Glomerular visceral epithelial cell (primary cell): ENCODE measurements at regions not wholly inside any gene's neighbourhood (a gene's known extent, or its start where the extent isn't known, plus 50 kb on each side); places are given as distances from the start of the nearest gene placed in this dataset.

Source experiments
- DNase-seq: peaks from one replicate; pipeline ENCODE4 v3.0.0-alpha.2; 2016; ENCODE audit errors: extremely low spot score

DNA sequence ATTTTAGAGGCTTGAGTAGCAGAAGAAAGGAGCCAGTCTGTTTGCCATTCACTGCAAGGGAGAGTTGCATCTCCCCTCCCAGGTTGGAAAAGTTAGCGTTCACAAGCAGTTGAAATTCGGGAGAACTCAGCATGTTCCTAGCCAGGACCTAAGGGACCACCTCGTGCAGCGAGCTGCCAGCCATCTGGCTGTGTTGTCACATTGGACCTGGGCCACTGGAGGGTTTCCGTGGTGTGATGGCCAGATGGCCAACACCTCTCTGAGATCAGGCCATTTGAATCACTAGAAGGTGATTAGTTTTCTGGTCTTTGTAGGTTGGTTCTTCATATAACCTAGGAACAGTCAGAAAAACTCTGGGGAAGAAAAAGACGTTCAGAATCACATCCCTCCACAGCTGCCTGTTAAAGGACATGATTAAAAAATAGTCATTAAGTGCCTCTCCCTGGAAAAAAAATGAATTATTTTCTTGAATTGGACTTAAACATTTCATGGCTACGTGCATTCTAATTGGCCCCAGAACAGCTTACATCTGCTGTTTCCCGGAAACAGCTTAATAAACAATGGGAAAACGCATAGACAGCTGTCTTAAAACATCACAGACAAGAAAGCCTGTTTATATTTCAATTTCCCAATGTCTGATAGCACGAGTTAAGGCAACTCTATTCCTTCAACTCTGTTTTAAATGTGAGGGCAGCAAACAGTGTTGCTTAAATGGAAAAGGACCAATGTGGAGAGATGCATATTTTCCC lies 303.9 kb downstream of the TENT4A start:
- DNase-seq = no peak

DNA sequence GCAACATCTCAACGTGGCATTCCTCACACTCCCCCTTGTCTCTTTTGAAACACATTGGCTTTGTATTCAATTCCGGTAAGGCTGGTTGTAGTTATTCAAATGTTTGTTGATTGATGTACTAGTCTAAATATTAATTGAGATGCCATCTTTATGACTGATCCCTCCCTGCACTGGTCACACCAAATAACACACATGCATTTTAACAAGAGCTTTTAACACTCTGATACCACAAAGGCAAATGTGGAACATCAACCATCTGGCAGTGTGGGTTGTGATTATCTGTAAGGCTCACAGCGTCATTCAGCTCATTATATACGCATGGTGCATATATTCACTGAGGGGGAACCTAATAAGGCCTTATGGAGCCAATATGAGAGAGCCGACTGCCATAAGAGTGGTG lies 305.0 kb downstream of the TENT4A start:
- no peak for DNase-seq

DNA sequence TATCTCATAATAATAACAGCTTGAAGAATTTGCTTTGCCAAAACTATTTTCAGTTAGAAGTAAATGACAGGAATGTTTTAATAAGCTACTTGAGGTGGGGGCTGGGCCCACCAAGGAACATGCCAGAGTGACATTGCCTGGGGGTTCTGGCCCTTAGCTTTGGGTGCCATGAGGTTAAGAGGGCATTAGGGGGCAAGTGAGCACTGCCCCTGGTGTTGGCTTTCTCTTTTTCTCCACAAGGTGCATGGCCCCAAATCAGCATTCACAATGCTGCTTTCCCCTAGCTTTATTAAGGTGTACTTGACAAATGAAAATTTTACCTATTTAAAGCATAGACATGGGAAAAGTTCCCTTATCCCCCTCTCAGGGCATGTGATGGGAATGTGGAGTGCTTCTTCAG lies 305.4 kb downstream of the TENT4A start:
- no peak for DNase-seq

DNA sequence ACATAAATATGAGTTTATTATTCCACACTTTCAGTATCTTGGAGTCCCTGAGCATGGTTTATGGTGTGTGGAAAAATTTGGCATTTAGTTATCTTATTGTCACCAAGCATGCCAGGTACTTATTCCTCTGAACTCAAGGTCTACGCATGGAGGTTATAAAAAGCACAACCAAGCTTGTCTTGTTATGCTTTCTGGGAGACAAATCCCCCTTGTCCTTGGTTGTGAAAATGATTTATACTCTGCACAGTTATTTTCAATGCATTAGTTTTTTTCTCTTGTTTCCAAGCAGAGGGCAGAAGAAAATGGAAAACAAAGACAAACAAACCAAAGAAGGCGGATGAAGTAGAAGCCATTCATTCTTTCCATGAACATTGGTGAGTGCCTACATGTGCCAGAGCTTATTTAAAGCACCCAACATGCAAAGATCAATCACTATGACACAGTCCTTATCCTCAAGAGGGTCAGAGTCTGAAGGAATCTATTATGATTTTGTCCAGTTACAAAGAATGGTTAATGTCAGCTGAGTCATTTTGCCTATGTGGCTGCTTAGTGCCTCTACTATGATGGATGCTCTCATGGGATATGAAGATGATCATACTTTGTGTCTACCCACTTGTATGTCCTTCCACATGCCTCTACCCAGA lies 323.1 kb downstream of the TENT4A start:
- DNase-seq = no peak

GRCh38 chr5:7039074-7039473 lies 325.8 kb downstream of the TENT4A start:
- DNase-seq = no peak

DNA sequence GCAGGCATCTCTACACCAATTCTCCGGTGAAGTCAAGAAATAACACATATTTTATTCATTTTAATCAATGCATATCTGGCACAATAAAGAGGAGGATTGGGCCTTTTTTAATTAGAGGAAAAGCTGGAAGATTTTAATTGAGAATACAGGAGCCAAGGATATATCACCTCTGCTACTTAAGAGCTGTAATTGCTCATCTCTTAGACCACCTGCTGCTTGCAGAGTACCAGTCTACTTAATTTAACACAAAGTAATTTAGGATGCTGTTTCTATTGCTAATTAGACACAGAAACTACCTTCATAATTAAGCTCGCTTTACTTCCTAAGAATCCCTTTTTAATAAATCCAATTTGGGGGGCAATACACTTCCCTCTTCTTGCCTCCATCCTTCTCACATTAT lies 326.9 kb downstream of the TENT4A start:
- no peak for DNase-seq

DNA sequence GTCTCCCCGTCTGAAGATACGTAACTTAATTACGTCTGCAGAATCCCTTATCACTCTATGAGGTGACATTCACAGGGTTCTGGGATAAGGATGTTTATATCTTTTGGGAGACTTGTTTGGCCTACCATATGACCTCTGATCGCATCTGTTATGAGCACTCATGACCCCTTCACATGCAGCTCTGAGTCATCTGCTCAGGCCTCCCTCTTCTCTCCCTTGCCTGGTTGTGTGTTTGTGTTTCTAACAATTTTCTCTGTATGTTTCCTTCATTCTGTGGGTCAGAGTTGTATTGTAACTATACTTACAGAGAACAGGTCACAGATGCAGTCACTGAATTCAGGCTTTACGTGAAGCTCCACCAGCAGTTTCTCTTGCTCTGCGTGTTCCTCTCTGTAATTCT lies 330.6 kb downstream of the TENT4A start:
- no peak for DNase-seq

- no peak for DNase-seq
Measured at GRCh38 chr5:7047511-7048261, 334.5 kb downstream of the TENT4A start.

GRCh38 chr5:7050986-7051385 lies 337.8 kb downstream of the TENT4A start:
- DNase-seq = no peak

DNA sequence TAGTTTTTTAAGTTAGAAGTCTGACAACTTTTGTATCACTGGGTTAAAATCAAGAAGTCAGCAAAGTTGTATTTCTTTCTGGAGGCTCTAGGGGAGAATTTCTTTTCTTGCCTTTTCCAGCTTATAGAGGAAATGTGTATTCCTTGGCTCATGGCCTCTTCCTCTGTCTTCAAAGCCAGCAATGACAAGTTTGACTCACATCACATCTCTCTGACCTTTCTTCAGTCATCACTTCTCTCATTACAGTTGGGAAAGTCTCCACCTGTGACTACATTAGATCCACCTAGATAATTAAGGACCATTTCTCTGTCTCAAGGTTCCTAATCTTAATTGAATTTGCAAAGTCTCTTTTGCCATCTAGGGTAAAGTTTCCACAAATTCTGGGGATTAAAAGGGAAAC lies 339.9 kb downstream of the TENT4A start:
- no peak for DNase-seq

GRCh38 chr5:7053528-7054209 lies 340.4 kb downstream of the TENT4A start:
- no peak for DNase-seq

DNA sequence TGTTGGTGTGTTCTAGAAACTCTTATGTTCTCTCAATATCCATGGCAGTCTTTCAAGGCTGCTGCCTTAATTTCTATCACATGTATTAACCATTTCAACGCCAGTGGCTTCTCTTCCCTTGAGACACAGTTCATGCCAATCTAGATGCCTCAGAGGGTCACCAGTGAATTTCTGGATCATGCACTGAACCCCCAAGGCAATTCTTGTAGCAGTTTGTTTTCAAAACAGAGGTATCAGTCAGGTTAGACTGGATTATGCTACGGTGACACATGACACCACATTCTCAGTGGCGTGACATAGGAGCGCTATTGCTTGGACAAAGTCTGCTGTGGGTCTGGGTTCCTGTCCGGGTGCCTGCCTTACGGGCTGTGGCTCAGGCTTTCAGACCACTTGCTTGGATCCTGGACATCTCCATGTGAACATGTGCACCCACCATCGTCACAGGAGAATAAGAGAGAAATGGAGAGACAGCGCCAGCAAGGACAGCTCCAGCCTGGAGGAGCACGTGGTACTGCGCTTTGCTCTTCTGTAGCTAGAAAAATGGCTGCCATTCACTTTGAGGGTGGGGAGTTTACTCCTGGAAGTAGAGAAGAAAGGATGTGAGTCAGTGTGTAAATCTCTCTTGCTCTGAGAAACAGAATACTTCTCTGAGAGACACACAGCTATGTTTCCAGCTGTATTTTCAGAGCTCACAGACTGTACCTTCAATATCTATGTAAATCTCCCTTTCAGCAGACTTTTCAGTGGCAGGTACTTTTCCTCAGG lies 329.3 kb upstream of the ADCY2 start:
- no peak for DNase-seq

- no peak for DNase-seq
Measured at GRCh38 chr5:7068156-7068555, 327.8 kb upstream of the ADCY2 start.

GRCh38 chr5:7068899-7069298 lies 327.0 kb upstream of the ADCY2 start:
- DNase-seq = no peak

DNA sequence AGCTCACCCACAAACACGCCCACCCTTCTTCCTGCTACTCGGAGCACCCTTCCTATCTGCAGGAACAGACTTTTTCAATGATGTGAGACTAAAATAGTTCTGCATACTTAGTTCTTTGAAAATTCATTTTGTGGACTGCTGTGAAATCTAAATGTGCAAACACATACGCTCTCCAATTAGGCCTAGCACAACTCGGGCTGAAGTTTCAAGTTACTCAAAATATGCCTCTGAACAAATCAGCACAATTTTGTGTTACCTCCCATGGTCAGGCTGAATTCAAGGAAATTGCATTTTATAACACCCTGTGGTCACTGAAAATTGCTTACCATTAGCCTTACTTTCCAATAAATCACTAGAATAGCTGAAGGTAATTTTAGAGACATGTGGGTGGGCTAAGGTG lies 323.8 kb upstream of the ADCY2 start:
- DNase-seq = no peak

DNA sequence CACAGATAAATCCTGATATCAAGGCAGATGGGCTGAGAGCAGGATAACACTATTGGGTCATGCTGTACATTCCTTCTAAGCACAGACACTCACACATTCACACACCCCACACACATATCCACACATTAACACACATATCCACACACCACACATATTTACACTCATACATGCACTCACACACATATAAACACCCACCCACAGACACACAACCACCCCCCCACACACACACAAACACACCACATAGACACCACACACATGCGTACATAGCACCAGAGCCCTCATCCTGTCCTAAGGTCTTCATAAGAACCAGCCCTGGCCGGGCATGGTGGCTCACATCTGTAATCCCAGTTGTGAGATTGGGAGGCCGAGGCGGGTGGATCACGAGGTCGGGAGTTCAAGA lies 322.3 kb upstream of the ADCY2 start:
- no peak for DNase-seq

GRCh38 chr5:7074176-7074575 lies 321.8 kb upstream of the ADCY2 start:
- no peak for DNase-seq

- no peak for DNase-seq
Measured at GRCh38 chr5:7075470-7075869, 320.5 kb upstream of the ADCY2 start.

DNA sequence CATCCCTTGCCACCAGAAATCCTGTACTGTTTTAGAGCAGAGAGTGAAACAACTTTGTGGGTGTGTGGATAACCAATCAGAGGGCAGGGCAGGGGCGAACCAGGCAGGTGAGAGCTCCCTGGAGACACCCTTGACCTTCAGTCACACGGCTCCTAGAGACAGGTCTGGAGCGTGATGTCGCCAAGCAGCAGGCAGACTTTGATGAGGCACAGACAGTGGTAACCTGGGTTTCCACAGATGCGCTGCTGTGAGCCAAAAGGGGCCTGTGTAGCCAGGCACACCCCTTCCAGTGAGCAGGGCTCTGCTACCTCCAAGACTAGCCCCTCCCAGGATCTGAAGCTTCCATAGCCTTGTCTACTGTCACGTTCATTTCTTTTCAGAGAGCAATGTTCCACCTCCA lies 317.8 kb upstream of the ADCY2 start:
- no peak for DNase-seq

GRCh38 chr5:7078901-7079300 lies 317.0 kb upstream of the ADCY2 start:
- no peak for DNase-seq

- DNase-seq = no peak
Measured at GRCh38 chr5:7080501-7080900, 315.4 kb upstream of the ADCY2 start.
